Muscle of leg (tissue), 3 donors: ENCODE measurements at regions not wholly inside any gene's neighbourhood (a gene's known extent, or its start where the extent isn't known, plus 50 kb on each side); places are given as distances from the start of the nearest gene placed in this dataset.
"Not testable (repeated sequence)": the region's sequence is repeated elsewhere in the genome, so short reads cannot be mapped to it uniquely, and the experiment has no call there.

Source experiments
- DNase-seq: peaks from one replicate; pipeline ENCODE4 v3.0.0; 2013
- H3K27ac ChIP-seq: one replicate; pipeline ENCODE4 v1.5.1; 2013; ENCODE audit warnings: mild to moderate bottlenecking, low read length, control low read depth
- H3K27me3 ChIP-seq: one replicate; pipeline ENCODE4 v1.6.1; 2013; ENCODE audit warnings: low read length; ENCODE audit not compliant: control insufficient read depth, insufficient read depth
- H3K36me3 ChIP-seq: one replicate; pipeline ENCODE4 v1.6.1; 2013; ENCODE audit warnings: low read length; ENCODE audit not compliant: control insufficient read depth, insufficient read depth
- H3K4me1 ChIP-seq: one replicate; pipeline ENCODE4 v1.6.1; 2013; ENCODE audit warnings: low read length; ENCODE audit not compliant: control insufficient read depth, insufficient read depth
- H3K4me3 ChIP-seq: one replicate; pipeline ENCODE4 v1.5.1; 2013; ENCODE audit warnings: low read length, control low read depth
- H3K9me3 ChIP-seq: replicated peaks from 2 replicates; pipeline ENCODE4 v1.6.1; 2013; ENCODE audit warnings: low read depth, low read length; ENCODE audit not compliant: control insufficient read depth
- WGBS: methylation state at CpG from one replicate; pipeline ENCODE4 v1.1.5; 2013; ENCODE audit warnings: missing lambda C conversion rate; ENCODE audit not compliant: insufficient coverage; 5-methylcytosine and 5-hydroxymethylcytosine counted together

- Histone ChIP-seq H3K27ac (no peak overlapping the region), H3K4me1 (no peaks in the 10 kb centered on the region), H3K9me3 (no peaks in the 10 kb centered on the region), H3K36me3 (no peaks in the 10 kb centered on the region), H3K27me3 (peaks cover 2% of the 10 kb centered on the region), H3K4me3 (no peak overlapping the region)
- 88% methylated on average over 16 of the region's 23 CpGs for WGBS
- no peak for DNase-seq
Observed at GRCh38 chr22:48719978-48720661, 1107.6 kb downstream of the BRD1 start.

- Histone ChIP-seq H3K27me3 (peaks cover 2% of the 10 kb centered on the region), H3K27ac (no peak overlapping the region), H3K36me3 (no peaks in the 10 kb centered on the region), H3K4me1 (peaks cover 5% of the 10 kb centered on the region), H3K4me3 (no peak overlapping the region), H3K9me3 (no peaks in the 10 kb centered on the region)
- DNase-seq: peak; percentile 66
- 24% methylated on average over 16 of the region's 22 CpGs for WGBS
Observed at GRCh38 chr22:48718818-48719500, 1108.7 kb downstream of the BRD1 start.

DNA sequence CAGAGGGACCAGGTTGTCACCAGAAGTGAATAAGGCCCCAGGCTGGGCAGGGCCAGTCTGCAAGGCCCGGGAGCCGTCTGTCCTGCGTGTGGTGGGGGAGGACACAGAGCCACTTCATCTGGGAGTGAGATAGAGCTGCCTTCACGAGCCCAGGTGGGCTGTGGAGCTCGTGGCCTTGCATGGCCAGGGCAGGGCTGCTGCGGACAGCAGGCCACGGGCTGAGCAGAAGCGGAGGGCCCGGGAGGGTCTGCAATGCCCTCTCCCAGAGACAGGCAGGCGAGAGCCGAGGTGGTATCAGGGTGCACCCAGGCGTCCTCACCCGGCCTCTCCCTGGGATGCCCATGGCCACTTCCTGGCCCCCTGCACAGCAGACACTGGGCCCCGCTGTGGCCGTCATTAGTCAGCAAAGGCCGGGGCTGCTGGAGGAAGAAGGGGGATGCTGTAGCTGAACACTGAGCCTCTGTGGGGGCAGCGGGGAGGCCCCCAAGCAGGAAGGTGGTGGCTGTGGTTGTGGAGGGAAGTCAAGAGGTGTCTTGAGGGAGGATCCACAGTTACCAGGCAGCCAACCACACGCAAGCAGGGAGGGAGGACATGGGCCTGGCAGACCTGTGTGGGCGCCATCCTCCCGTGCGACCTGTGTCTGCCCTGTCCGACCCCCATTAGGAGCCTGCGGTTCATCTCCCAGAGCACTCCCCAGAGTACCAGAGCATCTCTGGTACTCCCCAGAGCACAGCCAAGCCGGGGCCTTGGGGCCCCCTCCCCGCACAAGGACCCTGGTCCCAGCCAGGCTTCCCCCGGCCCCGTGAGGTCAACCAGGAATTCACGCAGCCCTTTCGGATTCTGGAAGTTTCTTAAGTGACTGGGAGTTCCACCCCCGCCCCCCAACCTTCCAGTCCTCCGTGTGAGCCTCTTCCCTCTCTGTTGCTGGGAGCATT lies 1109.5 kb downstream of the BRD1 start:
- no peak overlapping the region for H3K27ac ChIP-seq
- peaks cover 13% of the 10 kb centered on the region for H3K4me1 ChIP-seq
- no peaks in the 10 kb centered on the region for H3K36me3 ChIP-seq
- no peaks in the 10 kb centered on the region for H3K27me3 ChIP-seq
- DNase-seq: no peak
- H3K9me3 ChIP-seq: no peaks in the 10 kb centered on the region
- no peak overlapping the region for H3K4me3 ChIP-seq
- 80% methylated on average over 31 of the region's 31 CpGs for WGBS

GRCh38 chr22:48717076-48717810 lies 1110.4 kb downstream of the BRD1 start:
- Histone ChIP-seq H3K27ac (no peak overlapping the region), H3K4me1 (peaks cover 21% of the 10 kb centered on the region), H3K36me3 (no peaks in the 10 kb centered on the region), H3K27me3 (no peaks in the 10 kb centered on the region), H3K4me3 (no peak overlapping the region), H3K9me3 (no peaks in the 10 kb centered on the region)
- WGBS: 55% methylated on average over 22 of the region's 24 CpGs
- DNase-seq: no peak

DNA sequence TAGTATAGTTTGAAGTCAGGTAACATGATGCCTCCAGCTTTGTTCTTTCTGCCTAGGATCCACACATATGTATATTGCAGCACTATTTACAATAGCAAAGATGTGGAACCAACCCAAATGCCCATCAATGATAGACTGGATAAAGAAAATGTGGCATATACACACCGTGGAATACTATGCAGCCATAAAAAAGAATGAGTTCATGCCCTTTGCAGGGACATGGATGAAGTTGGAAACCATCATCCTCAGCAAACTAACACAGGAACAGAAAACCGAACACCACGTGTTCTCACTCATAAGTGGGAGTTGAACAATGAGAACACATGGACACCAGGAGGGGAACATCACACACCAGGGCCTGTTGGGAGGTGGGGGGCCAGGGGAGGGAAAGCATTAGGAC lies 1111.5 kb downstream of the BRD1 start:
- peaks cover 22% of the 10 kb centered on the region for H3K4me1 ChIP-seq
- 90% methylated on average over 2 of the region's 3 CpGs for whole genome bisulfite sequencing
- DNase-seq, H3K27me3 ChIP-seq, H3K27ac ChIP-seq, H3K4me3 ChIP-seq, H3K9me3 ChIP-seq, H3K36me3 ChIP-seq: not testable (repeated sequence)

DNA sequence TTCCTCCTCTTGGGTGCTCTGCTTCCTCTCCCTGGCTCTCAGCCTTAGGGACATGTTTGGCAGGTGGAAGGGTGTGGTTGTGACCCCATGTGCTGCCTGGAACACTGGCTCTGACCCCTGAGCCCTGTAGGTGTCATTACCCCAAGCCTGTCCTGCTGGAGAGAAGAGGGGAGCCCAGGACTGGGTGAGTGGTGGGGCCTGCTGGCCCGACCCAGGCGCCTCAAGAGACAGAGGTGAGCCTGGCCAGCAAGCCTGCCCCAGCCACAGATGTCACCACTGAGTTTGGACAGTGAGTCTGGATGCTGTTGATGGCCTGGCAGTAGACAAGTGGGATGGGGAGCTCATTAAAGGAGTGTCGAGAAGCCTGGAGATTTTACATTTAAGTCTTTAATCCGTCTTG lies 1112.2 kb downstream of the BRD1 start:
- Histone ChIP-seq H3K9me3 (no peaks in the 10 kb centered on the region), H3K36me3 (no peaks in the 10 kb centered on the region), H3K4me1 (peaks cover 22% of the 10 kb centered on the region), H3K27ac (no peak overlapping the region), H3K4me3 (no peak overlapping the region), H3K27me3 (peaks cover 2% of the 10 kb centered on the region)
- DNase-seq: no peak
- WGBS: 89% methylated on average over 2 of the region's 4 CpGs

DNA sequence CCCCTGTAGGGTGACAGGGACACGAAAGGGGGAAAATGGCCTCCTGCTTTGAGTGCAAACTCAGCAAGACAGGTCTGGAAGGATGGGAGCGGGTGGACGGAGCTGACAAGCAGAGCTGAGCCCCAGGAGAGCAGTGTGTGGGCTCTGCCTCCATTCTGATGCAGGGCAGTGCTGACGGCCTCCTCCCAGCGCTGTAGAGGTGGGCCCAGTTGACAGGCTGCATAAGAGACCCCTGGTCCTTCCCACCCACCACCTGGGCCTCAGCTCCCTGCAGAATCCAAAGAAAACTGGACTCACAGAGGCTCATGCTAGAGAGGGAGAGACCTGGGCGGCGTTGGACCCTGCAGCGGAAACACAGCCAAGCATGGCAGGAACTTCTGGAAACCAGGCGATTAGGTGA lies 1113.4 kb downstream of the BRD1 start:
- Histone ChIP-seq H3K4me3 (no peak overlapping the region), H3K4me1 (peaks cover 22% of the 10 kb centered on the region), H3K36me3 (no peaks in the 10 kb centered on the region), H3K27ac (no peak overlapping the region), H3K27me3 (peaks cover 4% of the 10 kb centered on the region), H3K9me3 (no peaks in the 10 kb centered on the region)
- no peak for DNase-seq
- 80% methylated on average over 9 of the region's 9 CpGs for WGBS

GRCh38 chr22:48713272-48714205 lies 1114.1 kb downstream of the BRD1 start:
- Histone ChIP-seq H3K9me3 (no peaks in the 10 kb centered on the region), H3K27me3 (peaks cover 8% of the 10 kb centered on the region), H3K4me3 (no peak overlapping the region), H3K4me1 (peaks cover 22% of the 10 kb centered on the region), H3K27ac (no peak overlapping the region), H3K36me3 (no peaks in the 10 kb centered on the region)
- DNase-seq: peak; percentile 29
- WGBS: 72% methylated on average over 36 of the region's 38 CpGs
